Activated T-cell treated with anti-CD3 and anti-CD28 coated beads for 24 hours (primary cell): ENCODE measurements at regions not wholly inside any gene's neighbourhood (a gene's known extent, or its start where the extent isn't known, plus 50 kb on each side); places are given as distances from the start of the nearest gene placed in this dataset.
"Not testable (repeated sequence)": the region's sequence is repeated elsewhere in the genome, so short reads cannot be mapped to it uniquely, and the experiment has no call there.

Experiments used
- DNase-seq: peaks from one replicate; pipeline ENCODE4 v3.0.0-alpha.2; 2020; ENCODE audit warnings: low read depth

- no peak for DNase-seq
Observed at GRCh38 chr9:106758911-106759310, 104.1 kb upstream of the ZNF462 start.

GRCh38 chr9:106761493-106761892 lies 101.5 kb upstream of the ZNF462 start:
- DNase-seq: no peak

GRCh38 chr9:106766616-106767015 lies 96.3 kb upstream of the ZNF462 start:
- no peak for DNase-seq

- no peak for DNase-seq
Observed at GRCh38 chr9:106769331-106769730, 93.6 kb upstream of the ZNF462 start.

GRCh38 chr9:106771608-106772007 lies 91.4 kb upstream of the ZNF462 start:
- DNase-seq: no peak

GRCh38 chr9:106772523-106773290 lies 90.3 kb upstream of the ZNF462 start:
- no peak for DNase-seq

GRCh38 chr9:106773750-106774149 lies 89.2 kb upstream of the ZNF462 start:
- no peak for DNase-seq

GRCh38 chr9:106775960-106776359 lies 87.0 kb upstream of the ZNF462 start:
- no peak for DNase-seq

- DNase-seq: no peak
Observed at GRCh38 chr9:106779796-106780195, 83.2 kb upstream of the ZNF462 start.

- no peak for DNase-seq
Observed at GRCh38 chr9:106783121-106783520, 79.8 kb upstream of the ZNF462 start.

- DNase-seq: no peak
Observed at GRCh38 chr9:106784076-106784475, 78.9 kb upstream of the ZNF462 start.

- DNase-seq: no peak
Observed at GRCh38 chr9:106785200-106785599, 77.8 kb upstream of the ZNF462 start.

- DNase-seq: not testable (repeated sequence)
Observed at GRCh38 chr9:106788021-106788420, 74.9 kb upstream of the ZNF462 start.

- no peak for DNase-seq
Observed at GRCh38 chr9:106795031-106795430, 67.9 kb upstream of the ZNF462 start.

- DNase-seq: no peak
Observed at GRCh38 chr9:106796771-106797170, 66.2 kb upstream of the ZNF462 start.

- no peak for DNase-seq
Observed at GRCh38 chr9:106797299-106797698, 65.7 kb upstream of the ZNF462 start.

- no peak for DNase-seq
Observed at GRCh38 chr9:106798016-106798799, 64.8 kb upstream of the ZNF462 start.

GRCh38 chr9:106799152-106799551 lies 63.8 kb upstream of the ZNF462 start:
- no peak for DNase-seq

- no peak for DNase-seq
Observed at GRCh38 chr9:106800701-106801270, 62.2 kb upstream of the ZNF462 start.

- no peak for DNase-seq
Observed at GRCh38 chr9:106801816-106802215, 61.1 kb upstream of the ZNF462 start.
